NCI-H1105 (cell line): ENCODE measurements at regions not wholly inside any gene's neighbourhood (a gene's known extent, or its start where the extent isn't known, plus 50 kb on each side); places are given as distances from the start of the nearest gene placed in this dataset.

Source experiments
- DNase-seq: peaks from one replicate; lab custom pipeline; 2025; lab: John Stamatoyannopoulos, UW

DNA sequence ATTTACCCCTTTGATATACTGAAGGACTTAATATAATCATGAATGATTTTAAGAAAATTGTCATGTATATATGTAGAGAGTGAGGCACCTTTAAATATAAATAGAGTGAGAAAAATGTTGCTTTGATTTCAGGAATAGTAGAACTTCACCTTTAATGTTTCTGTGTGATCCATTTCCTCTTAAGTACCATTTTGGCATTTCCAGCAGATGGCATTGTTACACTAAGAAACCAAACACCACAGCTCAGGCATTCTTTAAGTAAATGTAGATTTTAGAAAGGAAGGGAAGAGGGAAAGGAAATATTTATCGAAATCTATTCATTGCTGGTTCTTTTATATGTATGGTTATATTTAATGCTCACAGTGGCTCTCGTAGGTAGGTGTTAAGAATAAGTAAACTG, 556.7 kb upstream of the FBXO33 start:
- peak; percentile 59 for DNase-seq

DNA sequence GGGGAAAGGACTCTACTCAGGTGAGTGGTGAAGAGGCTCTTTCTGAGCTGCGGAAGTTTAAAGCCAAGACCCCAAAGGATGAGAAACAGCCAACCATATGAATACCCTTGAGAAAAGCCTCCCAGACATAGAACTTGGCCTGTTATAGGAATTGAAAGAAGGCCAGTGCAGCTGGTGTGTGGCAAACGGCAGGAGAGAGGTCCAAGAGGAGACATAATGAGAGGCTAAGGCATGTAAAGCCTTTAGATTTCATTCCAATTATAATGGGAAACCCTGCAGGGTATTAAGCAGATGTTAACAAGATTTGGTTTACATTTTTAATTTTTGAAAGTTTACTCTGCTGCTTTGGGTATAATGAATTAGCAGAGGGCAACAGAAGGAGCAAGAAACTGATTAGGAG, 552.1 kb upstream of the FBXO33 start:
- no peak for DNase-seq

DNA sequence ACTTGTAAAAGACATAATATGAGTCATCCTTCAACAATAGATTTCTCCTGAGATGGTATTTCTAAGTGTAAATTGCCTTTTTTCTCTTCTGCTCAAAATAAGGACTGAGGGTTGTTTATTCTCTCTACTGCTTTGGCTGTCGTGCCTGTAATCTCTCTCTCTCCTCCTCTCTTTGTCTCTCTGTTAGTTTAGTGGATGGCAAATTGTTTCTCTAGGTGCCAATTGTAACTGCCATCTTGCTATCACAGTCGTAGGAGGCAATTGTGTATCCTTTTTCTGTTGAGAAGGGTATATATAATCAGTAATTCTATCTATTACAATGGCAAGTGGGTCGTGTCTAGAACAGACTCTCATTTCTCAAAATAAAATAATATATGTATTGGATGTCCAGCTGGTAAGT, 545.0 kb upstream of the FBXO33 start:
- DNase-seq, result no peak

DNA sequence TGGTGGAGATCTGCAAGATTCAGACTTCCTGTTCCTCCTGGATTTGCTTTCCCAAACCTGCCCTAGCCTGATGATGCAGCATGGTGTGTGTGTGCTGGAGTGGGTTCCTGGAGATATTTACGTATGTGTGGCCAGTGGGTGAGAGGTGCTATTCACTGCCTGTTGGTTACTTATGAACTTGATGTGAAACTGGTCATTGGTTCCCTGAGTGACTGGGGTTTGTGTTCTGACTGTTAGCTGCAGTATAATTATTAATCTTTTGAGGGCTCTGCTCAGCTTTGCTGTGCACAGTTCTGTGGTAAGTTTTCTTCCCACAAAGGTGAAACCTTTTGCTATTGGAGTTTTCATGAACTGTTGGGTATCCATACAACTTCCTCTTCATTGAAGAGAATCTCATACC, 541.8 kb upstream of the FBXO33 start:
- no peak for DNase-seq

DNA sequence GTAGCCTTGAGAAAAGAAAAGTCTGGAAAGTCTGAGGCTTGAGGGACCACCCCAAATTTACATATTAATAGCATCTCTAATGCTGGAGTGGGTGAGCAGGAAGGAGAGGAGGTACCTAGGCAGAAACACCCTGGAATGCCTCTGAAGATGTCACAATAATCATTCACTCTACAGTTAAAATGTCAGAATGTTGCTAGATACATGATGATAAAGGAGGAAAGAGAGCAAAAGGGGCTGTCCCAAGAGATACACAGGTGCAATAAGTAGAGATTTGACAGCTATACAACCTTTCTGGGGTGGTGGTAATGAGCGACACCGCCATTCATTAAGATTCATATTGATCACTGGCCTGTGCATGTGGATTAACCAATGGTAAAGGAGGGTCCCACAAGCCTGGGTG, 540.5 kb upstream of the FBXO33 start:
- no peak for DNase-seq

DNA sequence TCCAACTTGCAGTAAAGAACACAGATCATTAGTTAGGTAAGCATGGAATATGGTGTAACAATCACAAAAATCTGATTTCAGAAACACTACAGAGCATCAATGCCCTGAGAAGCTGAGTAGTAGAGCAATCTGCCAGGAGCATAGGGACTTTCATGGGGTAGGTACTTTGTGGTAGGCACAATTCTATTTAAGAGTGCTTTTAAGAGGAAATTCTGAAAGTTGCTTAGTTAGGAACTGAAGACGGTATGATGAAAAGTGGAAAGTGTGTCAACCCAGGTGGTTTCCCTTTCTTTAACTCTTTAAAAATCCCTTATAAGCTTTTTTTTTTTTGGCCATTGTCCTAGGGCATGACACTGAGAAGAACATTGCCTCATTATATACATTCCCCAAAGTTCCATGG, 535.7 kb upstream of the FBXO33 start:
- no peak for DNase-seq

DNA sequence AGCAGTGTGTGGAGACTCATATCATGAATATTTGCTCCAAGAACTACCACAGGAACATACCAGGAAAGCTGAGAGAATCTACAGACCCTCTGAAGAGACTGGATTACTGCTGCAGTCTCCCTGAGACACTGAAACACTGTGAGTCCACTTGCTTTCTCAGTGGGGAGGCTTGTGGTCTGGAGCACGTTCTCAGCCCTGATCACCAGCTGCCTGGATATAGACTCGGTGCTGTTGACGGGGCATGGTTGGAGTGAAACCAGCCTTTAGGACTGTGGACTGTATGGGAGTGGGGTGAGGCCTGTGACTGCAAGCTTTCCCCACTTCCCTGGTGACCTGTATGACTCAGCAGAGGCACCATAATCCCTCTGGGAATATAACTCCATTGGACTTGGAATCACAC, 525.8 kb upstream of the FBXO33 start:
- no peak for DNase-seq

DNA sequence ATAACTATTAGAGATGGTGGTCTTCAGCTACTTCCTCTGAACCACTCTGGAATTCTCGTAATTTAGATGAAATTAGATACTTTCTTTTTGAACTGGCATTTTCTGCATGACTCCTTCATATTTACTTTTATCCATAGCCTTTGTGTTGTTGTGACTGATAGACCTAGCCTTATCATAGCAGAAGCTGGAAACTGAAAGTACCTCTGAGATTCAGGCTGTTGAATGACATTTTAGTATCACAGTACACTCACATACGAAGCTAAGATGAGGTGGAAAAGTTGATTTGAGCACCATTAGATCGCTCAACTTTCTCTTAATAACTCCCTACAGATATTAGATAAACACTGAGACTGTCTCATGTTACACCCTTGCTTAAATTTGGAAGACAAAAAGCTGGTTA, 525.1 kb upstream of the FBXO33 start:
- no peak for DNase-seq

DNA sequence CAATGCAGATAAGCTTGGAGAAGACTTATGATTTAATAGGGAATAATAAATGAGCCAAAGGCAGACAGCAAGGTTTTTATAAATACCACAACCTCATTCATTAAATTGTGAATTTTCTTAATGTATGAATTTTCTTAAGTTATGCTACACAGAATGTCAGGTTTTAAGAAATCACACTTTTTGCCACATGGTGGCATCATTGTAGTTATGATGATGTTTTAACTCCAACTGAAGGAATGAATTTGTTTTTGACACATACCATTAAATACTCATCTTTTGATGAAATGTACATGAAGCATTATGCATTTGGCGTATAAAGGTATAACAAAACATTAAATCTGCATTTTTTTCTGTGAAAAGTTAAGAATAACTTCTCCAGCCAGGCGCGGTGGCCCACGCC, 524.1 kb upstream of the FBXO33 start:
- no peak for DNase-seq

DNA sequence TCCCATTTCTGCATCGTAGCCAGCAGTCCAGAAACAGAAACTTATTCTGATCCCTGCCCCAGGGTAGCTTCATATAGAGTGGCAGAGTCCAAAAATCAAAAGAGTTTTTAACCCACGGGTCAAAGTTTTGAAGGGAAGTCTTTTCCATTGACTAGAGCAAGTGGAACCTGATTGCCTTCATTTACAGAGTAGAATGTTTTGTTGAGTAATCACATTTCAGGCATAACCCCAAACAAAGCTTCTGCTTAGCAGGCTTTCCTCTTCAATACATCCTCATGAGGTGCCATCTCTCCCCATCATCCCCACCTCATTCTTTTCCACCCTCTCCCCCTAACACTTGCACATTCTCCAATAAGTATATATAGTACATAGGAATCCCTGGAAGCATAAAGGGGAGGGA, 516.0 kb upstream of the FBXO33 start:
- DNase-seq, result no peak

DNA sequence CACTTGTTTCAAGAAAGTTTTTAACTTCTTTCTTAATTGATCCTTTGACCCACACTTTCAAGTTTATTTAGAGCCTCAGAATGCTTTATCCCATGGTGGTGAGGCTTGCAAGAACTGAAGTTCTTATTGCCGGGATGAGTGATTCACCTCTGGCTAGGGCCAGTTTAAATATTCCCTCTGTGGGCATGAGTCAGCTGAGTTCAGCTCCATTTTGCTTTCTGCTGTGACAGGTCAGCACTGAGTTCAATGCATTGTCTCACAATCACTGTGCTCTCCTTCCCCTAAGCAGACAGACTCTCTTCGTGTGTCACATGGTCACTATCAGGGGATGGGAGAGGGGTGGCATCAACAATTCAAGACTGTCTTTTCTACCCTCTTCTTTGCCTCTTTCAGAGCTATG, 514.6 kb upstream of the FBXO33 start:
- DNase-seq, result no peak

DNA sequence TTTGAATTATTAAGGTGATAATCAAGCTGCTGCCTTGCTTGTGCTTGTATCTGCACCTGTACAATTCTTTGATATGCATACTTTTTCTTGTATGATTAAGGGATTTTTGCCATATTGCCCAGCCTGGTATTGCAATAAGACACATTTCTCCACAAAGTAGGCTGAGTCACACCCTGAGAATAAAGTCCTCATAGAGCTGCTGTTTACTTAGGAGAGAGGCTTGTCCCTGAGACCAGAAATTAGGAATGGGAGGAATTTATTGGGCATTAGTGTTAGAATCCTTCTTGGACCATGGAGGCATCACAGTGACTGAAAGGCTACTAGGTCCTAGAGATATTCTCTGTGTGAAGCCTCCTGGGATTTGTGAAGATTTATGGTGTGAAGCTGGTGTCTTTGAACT, 506.8 kb upstream of the FBXO33 start:
- no peak for DNase-seq

DNA sequence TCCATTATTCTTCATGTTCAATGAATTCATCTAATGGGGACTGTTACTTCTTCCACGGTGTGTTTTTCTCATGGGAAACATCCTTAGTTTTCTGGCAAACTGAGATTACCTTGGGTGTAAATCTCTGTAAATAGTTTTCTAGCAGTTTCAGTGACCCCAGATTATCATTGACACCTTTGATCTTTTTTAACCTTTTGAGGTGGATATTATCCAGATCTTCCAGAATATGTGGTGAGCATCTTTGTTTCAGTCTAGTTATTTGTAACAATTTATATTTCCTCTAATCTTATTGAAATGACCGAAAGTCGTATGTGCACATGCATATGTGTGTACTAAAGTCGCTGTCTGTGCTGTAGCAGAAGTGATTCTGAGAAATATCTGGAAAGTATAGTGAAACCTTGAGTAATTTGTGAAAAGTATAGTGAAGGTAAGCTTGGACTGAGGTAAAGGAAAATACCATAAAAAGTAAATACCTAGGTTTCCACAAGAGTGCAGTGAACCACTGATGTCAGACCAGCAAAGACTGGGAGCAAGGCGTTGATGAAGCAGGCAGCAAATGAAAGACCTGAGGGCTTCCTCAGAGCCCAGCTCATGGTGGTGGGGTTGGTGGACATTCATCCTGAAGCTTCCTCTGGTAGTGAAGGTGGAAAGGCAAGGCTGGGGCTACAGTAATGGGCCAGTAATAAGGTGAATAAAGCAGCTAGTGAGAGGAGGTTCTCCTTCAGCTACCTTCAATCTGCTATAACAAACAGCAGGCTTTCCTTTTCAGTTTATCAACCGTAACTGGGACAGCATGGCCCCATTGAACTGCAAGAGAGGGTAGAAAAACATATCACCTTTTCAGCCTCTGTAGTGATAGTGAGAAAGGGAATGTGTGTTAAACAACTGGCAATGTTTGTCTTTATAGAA, 480.2 kb upstream of the FBXO33 start:
- no peak for DNase-seq

DNA sequence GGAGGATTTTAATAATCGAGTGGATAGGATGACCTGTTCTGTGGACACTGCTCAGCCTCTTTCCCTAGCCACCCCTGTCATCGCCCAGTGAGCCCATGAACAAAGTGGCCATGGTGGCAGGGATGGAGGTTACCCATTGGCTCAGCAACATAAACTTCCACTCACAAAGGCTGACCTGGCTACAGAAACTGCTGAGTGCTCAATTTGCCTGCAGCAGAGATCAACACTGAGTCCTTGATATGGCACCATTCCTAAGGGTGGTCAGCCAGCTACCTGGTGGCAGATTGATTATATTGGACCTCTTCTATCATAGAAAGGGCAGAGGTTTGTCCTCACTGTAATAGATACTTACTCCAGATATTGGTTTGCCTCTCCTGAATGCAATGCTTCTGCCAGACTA, 465.4 kb upstream of the FBXO33 start:
- DNase-seq, result no peak

DNA sequence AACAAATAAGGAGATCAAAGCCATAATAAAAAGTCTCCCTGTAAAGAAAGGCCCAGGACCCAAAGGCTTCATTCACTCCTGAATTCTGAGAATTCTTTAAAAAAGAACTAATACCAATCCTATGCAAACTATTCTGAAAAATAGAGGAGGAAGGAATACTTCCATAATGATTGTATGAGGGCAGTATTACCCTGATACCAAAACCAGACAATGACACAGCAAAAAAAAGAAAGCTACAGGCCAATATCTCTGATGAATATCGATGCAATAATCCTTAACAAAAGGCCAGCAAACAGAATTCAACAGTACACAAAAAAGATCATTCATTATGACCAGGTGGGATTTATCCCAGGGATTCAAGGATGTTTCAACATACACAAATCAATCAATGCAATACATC, 457.8 kb upstream of the FBXO33 start:
- no peak for DNase-seq

DNA sequence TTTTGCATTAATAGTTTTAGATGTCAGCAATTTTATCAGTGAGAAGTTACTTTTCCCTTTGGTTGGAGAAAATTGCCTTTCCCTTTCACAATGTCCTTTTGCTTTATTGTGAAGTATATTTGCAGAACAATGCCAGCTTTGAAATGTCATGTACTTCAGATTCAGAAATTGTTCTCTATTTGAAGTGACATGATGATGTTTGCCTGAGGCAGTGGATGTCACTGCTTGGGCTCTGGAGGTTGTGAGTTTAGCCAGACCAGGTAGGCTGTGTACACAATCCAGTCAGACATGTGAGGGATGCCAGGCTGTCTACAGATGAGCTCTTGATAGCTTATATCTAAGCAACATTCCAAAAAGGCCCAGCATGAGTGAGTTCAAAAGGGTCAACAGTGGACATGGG, 451.9 kb upstream of the FBXO33 start:
- no peak for DNase-seq

DNA sequence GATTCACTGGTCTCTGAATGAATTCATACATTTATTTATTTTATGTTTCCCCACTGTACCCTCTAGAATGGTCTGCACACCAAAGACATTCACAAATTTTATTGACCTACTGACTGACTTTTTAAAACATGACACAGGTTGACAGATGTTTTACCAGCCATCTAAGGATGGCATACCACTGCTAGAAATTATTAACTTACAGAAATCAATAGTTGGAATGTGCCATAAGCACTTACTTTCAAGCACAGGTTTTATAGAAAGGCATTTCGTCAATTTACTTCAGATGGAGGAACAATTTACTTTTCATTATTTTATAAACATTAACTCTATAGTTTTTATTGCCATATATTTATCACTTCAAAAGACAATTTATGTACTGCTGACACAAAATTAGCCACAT, 448.7 kb upstream of the FBXO33 start:
- DNase-seq, result no peak

DNA sequence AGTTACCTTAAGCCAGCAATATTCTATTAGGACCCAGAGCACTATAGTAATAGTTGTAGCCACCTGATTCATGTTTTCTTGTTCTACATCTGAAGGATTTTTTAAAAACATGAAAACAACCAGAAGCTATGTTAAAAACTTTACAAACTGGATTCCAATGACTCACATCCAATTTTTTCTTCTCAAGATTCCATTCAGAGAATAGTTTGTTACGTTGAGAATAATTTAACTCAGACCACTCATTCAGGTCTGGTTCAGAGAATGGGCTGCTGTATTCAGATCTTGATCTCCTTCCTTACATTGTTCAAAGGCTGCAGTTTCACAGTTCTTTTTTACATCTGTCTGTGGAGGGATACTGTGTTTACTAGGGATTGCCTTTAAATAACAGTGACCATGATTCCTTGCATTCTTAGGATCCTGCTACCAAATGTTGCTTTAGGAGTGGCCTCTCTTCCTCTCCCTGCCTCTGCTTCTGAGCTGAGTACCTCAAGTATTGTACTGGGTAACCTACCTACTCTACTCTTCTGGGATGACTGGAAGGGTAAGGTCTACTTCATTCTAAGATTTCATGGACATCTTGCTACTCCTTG, 448.0 kb upstream of the FBXO33 start:
- DNase-seq, result no peak

DNA sequence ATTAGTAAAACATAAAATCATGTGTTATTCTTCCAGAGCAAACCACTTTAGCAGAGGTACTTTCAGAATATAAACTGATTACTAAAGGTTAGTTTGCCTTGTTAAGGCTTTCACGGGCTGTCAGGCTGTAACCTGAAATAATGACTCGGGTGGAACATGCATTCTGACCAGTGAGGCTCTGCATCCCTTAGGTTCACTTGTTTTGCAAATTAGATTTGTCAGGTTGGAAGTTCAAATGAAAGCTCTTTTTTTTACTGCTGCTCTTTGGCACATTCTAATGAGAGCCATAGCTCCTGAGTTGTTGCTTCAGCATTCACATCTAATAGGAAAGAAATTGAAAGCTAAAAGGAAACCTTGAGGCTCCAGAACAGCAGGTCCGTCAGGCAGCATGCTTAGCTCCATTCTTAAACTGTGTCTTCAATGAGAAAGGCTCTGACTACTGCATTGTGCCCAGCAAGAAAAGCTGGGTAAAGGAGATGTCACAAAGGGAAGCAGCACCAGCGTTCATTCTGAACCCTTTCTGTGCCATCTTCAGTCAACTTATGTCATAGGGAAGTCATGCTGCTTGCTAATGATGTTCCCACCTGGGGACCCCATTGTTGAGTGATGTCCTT, 445.5 kb upstream of the FBXO33 start:
- no peak for DNase-seq

DNA sequence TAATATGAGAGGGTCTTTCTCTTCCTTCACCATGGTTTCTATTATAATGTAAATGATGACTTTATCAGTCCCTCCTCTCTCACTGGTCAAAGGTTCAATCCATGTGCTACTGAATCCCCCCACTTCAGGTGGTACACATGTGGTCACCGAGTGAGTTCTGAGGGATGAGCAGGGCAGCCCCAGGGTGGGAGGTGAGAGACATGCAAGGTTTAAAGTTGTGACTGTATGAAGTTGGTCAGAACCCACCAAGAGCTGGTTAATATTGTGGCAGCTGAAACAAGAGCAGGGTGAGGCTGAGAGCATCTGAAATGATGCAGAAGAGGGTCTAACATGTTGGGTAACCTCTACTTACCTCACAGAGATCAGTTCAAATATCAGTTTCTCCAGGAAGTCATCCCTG, 444.7 kb upstream of the FBXO33 start:
- DNase-seq, result no peak

DNA sequence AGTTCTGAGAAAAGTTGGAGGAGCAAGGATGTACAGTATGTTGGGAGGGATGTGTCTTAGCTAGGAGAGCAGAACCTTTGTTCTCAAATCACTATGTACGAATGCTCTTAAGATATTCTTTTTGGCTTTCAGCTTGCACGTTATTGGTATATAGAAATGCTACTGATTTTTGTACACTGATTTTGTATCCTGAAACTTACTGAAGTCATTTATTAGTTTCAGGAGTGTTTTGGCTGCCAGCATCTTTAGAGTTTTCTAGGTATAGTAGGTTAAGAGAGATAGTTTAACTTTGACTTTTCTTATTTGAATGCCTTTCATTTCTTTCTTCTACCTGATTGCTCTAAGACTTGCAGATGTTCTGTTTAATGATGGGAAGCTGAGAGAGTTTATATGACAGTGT, 442.8 kb upstream of the FBXO33 start:
- DNase-seq, result no peak

DNA sequence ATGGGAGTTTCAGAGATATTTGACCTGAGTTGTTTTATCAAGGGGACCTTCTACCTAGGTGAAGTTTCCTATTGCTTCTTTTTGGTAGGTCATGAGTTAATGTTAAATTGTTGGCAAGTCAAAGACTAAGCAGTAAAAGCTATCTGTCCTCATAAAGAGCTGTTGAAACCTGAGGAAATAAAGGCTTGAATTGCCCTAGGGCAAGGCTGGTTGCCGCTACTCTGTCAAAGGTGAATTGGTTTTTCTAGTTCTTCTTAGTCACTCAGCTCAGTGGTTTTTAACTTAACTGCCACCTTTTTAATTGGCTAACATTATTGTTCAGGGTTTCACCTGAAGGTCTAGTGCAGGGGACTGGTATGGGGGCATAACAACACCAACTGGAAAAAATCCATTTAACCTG, 441.6 kb upstream of the FBXO33 start:
- no peak for DNase-seq

DNA sequence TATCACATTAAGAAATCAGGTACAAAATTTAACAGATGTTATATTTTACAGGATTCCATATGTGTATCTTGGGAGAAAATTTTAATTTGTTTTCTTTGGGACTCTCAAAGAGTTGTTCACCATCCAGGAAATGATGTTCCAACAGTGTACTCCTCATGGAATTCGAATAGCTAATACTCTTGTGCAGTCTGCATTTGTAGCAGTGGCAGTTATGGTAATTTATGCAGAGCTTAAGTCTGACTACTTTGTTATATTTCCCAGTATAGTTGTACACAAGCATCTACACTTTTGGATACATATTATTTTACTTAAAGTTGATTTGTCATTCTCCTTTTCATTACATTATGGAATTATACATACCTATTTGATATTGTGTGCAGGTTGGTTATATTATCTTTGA, 436.7 kb upstream of the FBXO33 start:
- DNase-seq, result no peak

DNA sequence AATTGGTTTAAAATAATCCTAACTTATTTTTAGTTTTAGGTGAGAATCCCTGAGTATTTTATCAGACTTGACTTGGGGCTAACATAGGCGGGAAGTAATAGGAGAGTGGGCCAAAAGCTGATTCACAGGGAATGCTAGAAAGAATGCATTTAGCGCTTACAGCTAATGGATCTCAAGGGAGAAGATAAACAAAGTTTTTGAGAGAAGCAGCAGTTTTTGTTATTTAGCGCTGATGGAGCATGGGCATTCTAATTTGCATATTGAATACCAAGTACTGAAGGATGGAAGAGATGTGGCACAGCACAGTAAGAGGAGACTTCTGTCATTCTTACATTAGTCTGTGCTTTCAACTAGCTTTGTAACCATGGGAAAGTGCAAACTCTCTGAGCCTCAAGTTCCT, 436.0 kb upstream of the FBXO33 start:
- DNase-seq, result no peak
